ENCODE measurements at regions not wholly inside any gene's neighbourhood (a gene's known extent, or its start where the extent isn't known, plus 50 kb on each side); places are given as distances from the start of the nearest gene placed in this dataset.

GRCh38 chr10:57992321-57993077 is 275.2 kb downstream of the IPMK start:
- Histone ChIP-seq H3K4me1 (no peaks in the 10 kb centered on the region), H3K36me3 (no peaks in the 10 kb centered on the region), H3K9me3 (no peaks in the 10 kb centered on the region), H3K27me3 (no peaks in the 10 kb centered on the region), H3K4me3 (no peak overlapping the region), H3K27ac (no peak overlapping the region)
- WGBS, 2 donors = 56 to 67% methylated on average over 5 of the region's 5 CpGs
- intact Hi-C loops (cut with DNase I) = no loop called here
- no peak for TF ChIP-seq POLR2A (IDR thresholded peaks at IDR 0.05)
- TF ChIP-seq POLR2AphosphoS5 (IDR thresholded peaks at IDR 0.05) = no peak
- TF ChIP-seq CTCF (IDR thresholded peaks at IDR 0.05) = no peak
- TF ChIP-seq EP300 (IDR thresholded peaks at IDR 0.05) = no peak
- no peak for DNase-seq

GRCh38 chr10:57988964-57989363 is 278.7 kb downstream of the IPMK start:
- Histone ChIP-seq H3K27ac (no peak overlapping the region), H3K27me3 (no peaks in the 10 kb centered on the region), H3K9me3 (no peaks in the 10 kb centered on the region), H3K4me3 (no peak overlapping the region), H3K36me3 (no peaks in the 10 kb centered on the region), H3K4me1 (no peaks in the 10 kb centered on the region)
- WGBS, 2 donors = 87 to 97% methylated on average over 2 of the region's 2 CpGs
- intact Hi-C loops (cut with DNase I) = no loop called here
- DNase-seq = no peak
- TF ChIP-seq POLR2A (IDR thresholded peaks at IDR 0.05) = no peak
- TF ChIP-seq EP300 (IDR thresholded peaks at IDR 0.05) = no peak
- no peak for TF ChIP-seq CTCF (IDR thresholded peaks at IDR 0.05)
- TF ChIP-seq POLR2AphosphoS5 (IDR thresholded peaks at IDR 0.05) = no peak

DNA sequence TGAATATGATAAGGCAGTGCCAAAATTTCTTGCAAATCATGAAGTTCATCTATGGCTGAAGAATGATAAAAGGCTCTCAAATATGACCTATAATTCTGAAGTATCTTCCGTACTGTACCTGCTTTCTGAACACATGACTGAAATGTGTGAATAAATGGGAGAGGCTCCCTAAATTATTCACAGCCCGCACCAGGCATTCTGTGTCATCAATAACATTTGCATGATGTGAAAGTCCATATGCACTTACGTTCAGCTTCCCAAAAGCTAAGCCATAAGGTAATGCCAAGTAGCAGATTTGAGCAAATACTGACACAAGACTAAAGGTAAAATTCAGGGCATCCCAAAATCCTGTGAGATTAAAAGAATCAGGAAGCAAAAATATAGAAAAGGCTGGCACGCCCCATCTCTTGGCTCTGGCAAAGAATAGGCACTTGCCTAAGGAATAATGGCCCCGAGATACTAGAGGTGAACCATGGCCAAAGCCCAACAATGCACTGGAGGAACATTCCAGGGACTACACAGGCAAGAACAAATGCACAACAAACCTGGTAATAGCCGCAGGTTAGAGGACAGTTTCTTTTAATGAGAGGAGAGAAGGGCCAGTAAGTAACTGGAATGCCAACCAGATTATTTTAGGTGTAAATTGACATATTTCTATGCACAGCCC is 280.5 kb downstream of the IPMK start:
- H3K9me3 ChIP-seq = no peaks in the 10 kb centered on the region
- TF ChIP-seq CTCF (IDR thresholded peaks at IDR 0.05) = no peak
- TF ChIP-seq POLR2A (IDR thresholded peaks at IDR 0.05) = no peak
- TF ChIP-seq EP300 (IDR thresholded peaks at IDR 0.05) = no peak
- TF ChIP-seq POLR2AphosphoS5 (IDR thresholded peaks at IDR 0.05) = no peak
- no peak overlapping the region for H3K27ac ChIP-seq
- H3K4me1 ChIP-seq = no peaks in the 10 kb centered on the region
- no peaks in the 10 kb centered on the region for H3K27me3 ChIP-seq
- intact Hi-C loops (cut with DNase I) = no loop called here
- H3K36me3 ChIP-seq = no peaks in the 10 kb centered on the region
- no peak overlapping the region for H3K4me3 ChIP-seq
- DNase-seq = no peak
- WGBS, 2 donors = 74 to 83% methylated on average over 6 of the region's 6 CpGs

GRCh38 chr10:57986422-57986821 is 281.3 kb downstream of the IPMK start:
- intact Hi-C loops (cut with DNase I) = no loop called here
- TF ChIP-seq CTCF (IDR thresholded peaks at IDR 0.05) (no peak), POLR2A (IDR thresholded peaks at IDR 0.05) (no peak), EP300 (IDR thresholded peaks at IDR 0.05) (no peak), POLR2AphosphoS5 (IDR thresholded peaks at IDR 0.05) (no peak)
- Histone ChIP-seq H3K9me3 (no peaks in the 10 kb centered on the region), H3K27ac (no peak overlapping the region), H3K36me3 (no peaks in the 10 kb centered on the region), H3K4me1 (no peaks in the 10 kb centered on the region), H3K27me3 (no peaks in the 10 kb centered on the region), H3K4me3 (no peak overlapping the region)
- WGBS, 2 donors = 91 to 97% methylated on average over 1 of the region's 1 CpG
- no peak for DNase-seq

Measured in sigmoid colon (tissue), 6 donors.